ENCODE measurements at regions not wholly inside any gene's neighbourhood (a gene's known extent, or its start where the extent isn't known, plus 50 kb on each side); places are given as distances from the start of the nearest gene placed in this dataset.

- FAIRE-seq, result no peak
- H2AFZ ChIP-seq (ENCODE audit: control insufficient read depth, low read length), result no peak overlapping the region
Measured at GRCh38 chr12:67514502-67514901, 134.0 kb upstream of the DYRK2 start.

GRCh38 chr12:67515679-67516340 lies 132.7 kb upstream of the DYRK2 start:
- Histone ChIP-seq H3K27ac (ENCODE audit: control insufficient read depth, insufficient read depth, low read length) (no peak overlapping the region), H4K20me1 (ENCODE audit: control insufficient read depth, extremely low read depth, insufficient read depth, low read length) (no peaks in the 10 kb centered on the region), H2AFZ (ENCODE audit: control insufficient read depth, low read length) (no peak overlapping the region), H3K9me3 (ENCODE audit: control insufficient read depth, low read depth, low read length) (no peaks in the 10 kb centered on the region), H3K36me3 (ENCODE audit: control insufficient read depth in 2 of 2, extremely low read depth in 1 of 2, insufficient read depth in 2 of 2, low read length in 2 of 2) (no peaks in the 10 kb centered on the region), H3K9ac (ENCODE audit: control insufficient read depth, extremely low read depth, insufficient read depth, low read length) (no peak overlapping the region), H3K79me2 (ENCODE audit: control insufficient read depth, insufficient read depth, low read length) (no peaks in the 10 kb centered on the region), H3K9me1 (ENCODE audit: control insufficient read depth, extremely low read depth, insufficient read depth, low read length) (no peaks in the 10 kb centered on the region), H3K4me1 (ENCODE audit: control insufficient read depth, extremely low read depth, insufficient read depth, low read length) (peaks cover 9% of the 10 kb centered on the region), H3K4me3 (ENCODE audit: control insufficient read depth in 2 of 3, extremely low read depth in 1 of 3, insufficient read depth in 2 of 3, low read depth in 1 of 3, low read length in 3 of 3) (no peak overlapping the region), H3K27me3 (ENCODE audit: control insufficient read depth, extremely low read depth, insufficient read depth, low read length) (peaks cover 3% of the 10 kb centered on the region), H3K4me2 (ENCODE audit: control insufficient read depth, extremely low read depth, insufficient read depth, low read depth, low read length) (no peak overlapping the region)
- DNase-seq (ENCODE audit: low read depth, low spot score), result no peak
- FAIRE-seq, result no peak
- TF ChIP-seq CTCF (optimal IDR thresholded peaks at IDR 0.05 in 1 of 3, IDR thresholded peaks at IDR 0.05 in 1 of 3, conservative IDR thresholded peaks at IDR 0.05 in 1 of 3; ENCODE audit: extremely low read depth in 1 of 3, insufficient read depth in 2 of 3, low read length in 3 of 3) (no peak), EZH2 (IDR thresholded peaks at IDR 0.05; ENCODE audit: low read length) (no peak)
- dilution Hi-C loops (cut with MboI; ENCODE audit: extremely low pct_ligation_motif_present, low sequenced_read_pairs), result no loop called here

More at GRCh38 chr12:67514502-67514901, 134.0 kb upstream of the DYRK2 start:
- no peaks in the 10 kb centered on the region for H3K9me3 ChIP-seq (ENCODE audit: control insufficient read depth, low read depth, low read length)
- H3K9me1 ChIP-seq (ENCODE audit: control insufficient read depth, extremely low read depth, insufficient read depth, low read length), result no peaks in the 10 kb centered on the region
- H3K4me2 ChIP-seq (ENCODE audit: control insufficient read depth, extremely low read depth, insufficient read depth, low read depth, low read length), result no peak overlapping the region
- dilution Hi-C loops (cut with MboI; ENCODE audit: extremely low pct_ligation_motif_present, low sequenced_read_pairs), result no loop called here
- H3K27me3 ChIP-seq (ENCODE audit: control insufficient read depth, extremely low read depth, insufficient read depth, low read length), result peaks cover 7% of the 10 kb centered on the region
- DNase-seq (ENCODE audit: low read depth, low spot score), result no peak
- H3K27ac ChIP-seq (ENCODE audit: control insufficient read depth, insufficient read depth, low read length), result no peak overlapping the region
- H3K36me3 ChIP-seq (ENCODE audit: control insufficient read depth in 2 of 2, extremely low read depth in 1 of 2, insufficient read depth in 2 of 2, low read length in 2 of 2), result no peaks in the 10 kb centered on the region
- no peaks in the 10 kb centered on the region for H3K79me2 ChIP-seq (ENCODE audit: control insufficient read depth, insufficient read depth, low read length)
- H3K9ac ChIP-seq (ENCODE audit: control insufficient read depth, extremely low read depth, insufficient read depth, low read length), result no peak overlapping the region
- no peaks in the 10 kb centered on the region for H4K20me1 ChIP-seq (ENCODE audit: control insufficient read depth, extremely low read depth, insufficient read depth, low read length)
- H3K4me3 ChIP-seq (ENCODE audit: control insufficient read depth in 2 of 3, extremely low read depth in 1 of 3, insufficient read depth in 2 of 3, low read depth in 1 of 3, low read length in 3 of 3), result no peak overlapping the region
- TF ChIP-seq CTCF (optimal IDR thresholded peaks at IDR 0.05 in 1 of 3, IDR thresholded peaks at IDR 0.05 in 1 of 3, conservative IDR thresholded peaks at IDR 0.05 in 1 of 3; ENCODE audit: extremely low read depth in 1 of 3, insufficient read depth in 2 of 3, low read length in 3 of 3) (no peak), EZH2 (IDR thresholded peaks at IDR 0.05; ENCODE audit: low read length) (no peak)
- H3K4me1 ChIP-seq (ENCODE audit: control insufficient read depth, extremely low read depth, insufficient read depth, low read length), result peaks cover 9% of the 10 kb centered on the region

All from keratinocyte (primary cell).